Right lung (tissue), 2 donors: ENCODE measurements at regions not wholly inside any gene's neighbourhood (a gene's known extent, or its start where the extent isn't known, plus 50 kb on each side); places are given as distances from the start of the nearest gene placed in this dataset.
A peak's percentile ranks its signal among the peaks of the same experiment; 100 is the strongest.

Experiments used
- DNase-seq, 2 donors: peaks; one replicate each; pipeline ENCODE4 v3.0.0-alpha.2; 2013

- DNase-seq, result no peak
Observed at GRCh38 chr1:82775406-82776000, 974.8 kb downstream of the ADGRL2 start.

GRCh38 chr1:82762829-82763532 lies 962.2 kb downstream of the ADGRL2 start:
- DNase-seq, result no peak

DNA sequence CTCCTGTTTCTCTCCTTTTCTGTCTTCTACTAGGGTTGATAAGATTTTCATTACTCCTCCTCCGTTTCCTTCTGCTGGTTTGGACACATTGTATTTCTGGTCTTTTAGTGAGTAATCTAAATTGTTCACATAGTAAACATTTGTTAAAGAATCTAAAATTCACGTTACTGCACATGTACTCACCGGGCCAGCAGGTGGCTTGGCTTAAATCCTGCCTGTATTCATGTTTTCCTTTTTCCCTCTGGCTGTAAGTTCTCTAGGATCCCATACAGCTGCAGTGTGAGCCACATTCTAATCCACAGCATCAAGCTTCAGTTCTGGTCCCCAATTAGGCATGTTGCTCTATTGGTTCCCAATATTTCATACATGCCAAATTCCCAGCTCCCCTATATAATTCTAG lies 958.3 kb downstream of the ADGRL2 start:
- DNase-seq, result no peak

DNA sequence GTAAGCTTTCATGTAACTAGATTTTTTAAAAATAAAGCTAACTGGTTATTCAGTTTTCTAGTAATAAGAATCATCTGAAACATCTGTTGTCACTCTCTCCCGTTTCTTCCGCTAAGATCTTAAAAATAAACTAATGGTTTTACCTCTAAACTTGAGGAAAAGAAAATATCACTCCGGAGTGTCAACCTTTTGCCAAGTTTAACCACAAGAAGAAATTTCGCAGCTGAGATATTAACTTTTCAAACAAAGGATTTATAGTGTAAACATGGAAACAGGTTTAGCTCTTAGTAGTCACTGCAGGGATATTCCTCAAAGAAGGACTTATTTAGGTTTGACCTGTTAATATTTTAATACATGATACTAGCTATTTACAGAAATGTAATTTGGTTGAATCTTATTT lies 954.9 kb downstream of the ADGRL2 start:
- DNase-seq, result no peak

DNA sequence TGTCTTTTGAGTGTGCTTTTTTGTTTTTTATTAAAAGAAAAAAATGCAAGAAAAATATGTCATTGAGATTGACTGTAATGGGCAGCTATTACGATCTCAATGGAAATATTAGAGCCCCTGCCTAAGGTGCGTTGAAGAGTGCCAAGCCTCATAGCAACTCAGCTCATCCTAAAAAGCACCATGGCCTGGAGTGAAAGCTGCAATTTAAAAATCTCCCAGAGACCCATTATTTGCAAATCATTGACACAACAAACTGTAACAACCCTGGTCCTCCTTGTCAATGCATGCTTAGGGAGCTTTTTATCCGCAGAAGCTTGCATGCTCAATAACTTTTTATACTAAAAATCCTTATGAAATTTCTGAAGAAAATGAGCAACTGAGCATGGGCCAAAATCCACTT lies 954.5 kb downstream of the ADGRL2 start:
- no peak for DNase-seq

GRCh38 chr1:82752046-82752445 lies 951.3 kb downstream of the ADGRL2 start:
- no peak for DNase-seq

- DNase-seq, result no peak
Observed at GRCh38 chr1:82733645-82734044, 932.9 kb downstream of the ADGRL2 start.

- DNase-seq, result no peak
Observed at GRCh38 chr1:82731216-82731615, 930.5 kb downstream of the ADGRL2 start.

GRCh38 chr1:82728206-82728605 lies 927.5 kb downstream of the ADGRL2 start:
- DNase-seq, result no peak

DNA sequence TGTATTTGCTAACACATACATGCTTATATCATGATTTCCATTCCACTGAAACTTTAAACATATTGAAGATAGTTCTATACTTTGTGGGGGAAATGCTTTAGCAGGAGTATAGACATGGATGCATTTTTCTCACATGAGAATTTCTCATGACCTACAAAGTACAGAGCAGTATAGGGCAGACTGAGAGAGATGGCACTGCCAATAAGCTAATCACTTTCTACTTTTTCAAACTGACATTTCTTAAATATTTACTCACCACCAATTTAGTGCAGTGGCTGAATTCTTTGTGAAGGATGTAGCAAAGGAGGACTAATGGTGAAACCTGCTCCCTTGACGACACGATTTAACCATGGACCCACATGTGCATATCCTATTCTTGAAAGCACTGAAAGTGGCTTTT lies 923.5 kb downstream of the ADGRL2 start:
- DNase-seq, result no peak

- DNase-seq, result no peak
Observed at GRCh38 chr1:82722608-82723007, 921.9 kb downstream of the ADGRL2 start.

GRCh38 chr1:82721702-82722101 lies 921.0 kb downstream of the ADGRL2 start:
- DNase-seq, result no peak

DNA sequence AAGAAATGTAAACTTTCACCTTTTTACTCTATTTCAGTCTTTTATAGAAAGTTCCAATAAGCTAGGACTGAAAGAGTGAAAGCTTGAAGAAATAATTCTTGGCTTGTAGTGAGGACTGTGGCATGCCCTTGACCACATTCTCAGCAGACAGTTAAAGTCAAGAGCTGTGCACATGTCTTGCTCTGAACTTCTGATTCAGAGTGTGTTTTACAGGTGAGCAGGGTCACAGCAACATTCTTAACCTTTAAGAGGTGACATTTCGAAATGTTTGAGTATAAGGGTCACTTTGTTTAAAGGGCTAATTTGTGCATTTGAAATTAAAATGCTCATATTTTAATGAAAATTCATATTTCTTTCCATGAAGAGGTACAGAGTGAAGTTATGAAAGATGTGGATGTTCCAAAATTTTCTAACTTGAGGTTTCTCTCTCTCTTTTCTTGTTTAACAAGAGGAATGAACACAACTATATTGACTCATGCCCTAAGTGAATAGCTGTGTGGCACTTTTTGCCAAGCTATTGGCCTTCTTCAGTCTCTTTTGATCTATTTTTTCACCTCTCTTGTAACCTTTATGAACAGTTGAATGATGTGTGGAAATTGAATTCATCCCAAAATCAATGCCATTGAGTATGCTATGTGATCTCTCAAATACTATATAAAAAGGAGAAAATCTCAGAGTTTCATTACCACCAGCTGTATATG lies 918.1 kb downstream of the ADGRL2 start:
- no peak for DNase-seq

GRCh38 chr1:82710091-82710490 lies 909.4 kb downstream of the ADGRL2 start:
- DNase-seq, result no peak

DNA sequence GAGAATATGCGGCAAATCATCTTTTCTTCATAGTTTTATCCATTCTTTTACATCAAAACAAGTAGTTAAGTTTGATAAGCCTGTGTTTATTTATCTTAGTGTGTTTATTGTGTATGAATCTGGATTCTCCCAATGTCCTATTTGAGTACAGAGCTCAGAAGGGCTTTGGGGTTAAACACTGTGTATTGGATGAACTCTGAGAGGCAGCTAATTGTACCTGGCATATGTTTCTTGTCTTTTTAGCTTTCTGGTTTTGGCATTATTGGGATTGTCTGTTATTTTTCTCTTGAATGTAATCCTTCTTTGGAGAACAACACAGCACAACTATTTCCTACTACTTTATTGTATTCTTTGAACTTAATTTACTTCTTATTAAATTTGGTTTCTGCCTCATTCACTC lies 906.9 kb downstream of the ADGRL2 start:
- no peak for DNase-seq

DNA sequence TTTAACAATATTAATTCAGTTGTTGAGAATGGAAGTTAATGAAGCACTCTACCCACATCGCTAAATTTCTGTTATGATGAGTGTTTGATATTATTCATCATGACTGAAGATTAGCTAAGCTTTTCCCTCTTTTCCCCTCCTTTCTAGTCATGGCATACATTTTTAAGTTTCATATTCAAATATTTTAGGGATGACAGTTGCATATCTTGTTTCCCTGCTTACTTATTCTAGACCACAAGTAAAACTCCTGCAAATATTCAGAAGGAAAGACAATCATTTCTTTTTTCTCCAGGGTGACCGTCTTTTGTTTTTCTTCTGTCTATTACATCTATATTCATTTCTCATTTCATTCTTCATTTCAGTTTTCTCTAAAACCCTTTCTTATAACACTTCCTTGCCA lies 906.0 kb downstream of the ADGRL2 start:
- no peak for DNase-seq

GRCh38 chr1:82704966-82705365 lies 904.2 kb downstream of the ADGRL2 start:
- no peak for DNase-seq

- peak in 1 of 2 donors; percentile 23 for DNase-seq
Observed at GRCh38 chr1:82704393-82704792, 903.7 kb downstream of the ADGRL2 start.

GRCh38 chr1:82703951-82704350 lies 903.2 kb downstream of the ADGRL2 start:
- no peak for DNase-seq

GRCh38 chr1:82700476-82700875 lies 899.7 kb downstream of the ADGRL2 start:
- no peak for DNase-seq

GRCh38 chr1:82697965-82698364 lies 897.2 kb downstream of the ADGRL2 start:
- DNase-seq, result no peak

DNA sequence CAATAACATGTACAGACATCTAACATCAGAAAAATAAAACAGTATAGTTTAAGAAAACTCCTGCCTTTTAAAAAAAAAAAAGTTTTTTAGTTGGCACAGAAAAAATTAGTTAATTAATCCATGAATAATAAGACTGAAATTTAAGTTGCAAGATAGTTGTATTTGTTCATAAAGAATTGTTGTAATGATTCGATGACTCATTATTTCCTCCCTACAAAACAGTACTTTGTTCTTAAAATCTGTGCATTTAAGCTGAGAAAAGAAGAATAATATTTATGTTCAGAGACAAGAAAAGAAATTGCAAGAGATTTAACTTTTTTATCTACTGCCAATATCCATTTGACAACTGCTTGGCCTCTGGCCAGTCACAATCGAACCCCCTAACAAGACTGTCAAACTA lies 894.7 kb downstream of the ADGRL2 start:
- no peak for DNase-seq

- DNase-seq, result no peak
Observed at GRCh38 chr1:82690411-82690810, 889.7 kb downstream of the ADGRL2 start.
